Mesendoderm (in vitro differentiated cells): ENCODE measurements at regions not wholly inside any gene's neighbourhood (a gene's known extent, or its start where the extent isn't known, plus 50 kb on each side); places are given as distances from the start of the nearest gene placed in this dataset.
A peak's percentile ranks its signal among the peaks of the same experiment; 100 is the strongest.

Source experiments
- DNase-seq: peaks from one replicate; pipeline ENCODE4 v3.0.0; 2013
- H2AK5ac ChIP-seq: 2 replicates; pipeline ENCODE4 v1.6.1; 2013; ENCODE audit warnings: low read length, inconsistent platforms
- H2BK120ac ChIP-seq: 2 replicates; pipeline ENCODE4 v1.6.1; 2013; ENCODE audit warnings: low read depth, mild to moderate bottlenecking, low read length, moderate library complexity, mixed read lengths
- H2BK15ac ChIP-seq: replicated peaks from 2 replicates; pipeline ENCODE4 v1.6.1; 2013; ENCODE audit warnings: low read depth, mild to moderate bottlenecking, moderate library complexity
- H2BK5ac ChIP-seq: 2 replicates; pipeline ENCODE4 v1.6.1; 2013; ENCODE audit warnings: low read length, inconsistent platforms
- H3K18ac ChIP-seq: 2 replicates; pipeline ENCODE4 v1.6.1; 2013; ENCODE audit warnings: mild to moderate bottlenecking, low read length, mixed read lengths
- H3K23ac ChIP-seq: one replicate; pipeline ENCODE4 v1.6.1; 2013; ENCODE audit warnings: low read length
- H3K27ac ChIP-seq: 2 replicates; pipeline ENCODE4 v1.5.1; 2013; ENCODE audit warnings: low read depth, mild to moderate bottlenecking, inconsistent platforms, low read length, moderate library complexity
- H3K27me3 ChIP-seq: 2 replicates; pipeline ENCODE4 v1.6.1; 2013; ENCODE audit warnings: low read length, control low read depth, mild to moderate bottlenecking, inconsistent platforms; ENCODE audit not compliant: insufficient read depth, poor library complexity
- H3K36me3 ChIP-seq: 2 replicates; pipeline ENCODE4 v1.6.1; 2013; ENCODE audit warnings: low read length, inconsistent platforms; ENCODE audit not compliant: control insufficient read depth, insufficient read depth
- H3K4ac ChIP-seq: one replicate; pipeline ENCODE4 v1.6.1; 2013; ENCODE audit warnings: low read depth, mild to moderate bottlenecking, low read length, moderate library complexity
- H3K4me1 ChIP-seq: 2 replicates; pipeline ENCODE4 v1.6.1; 2013; ENCODE audit warnings: low read depth, low read length, inconsistent platforms; ENCODE audit not compliant: control insufficient read depth
- H3K4me2 ChIP-seq: 2 replicates; pipeline ENCODE4 v1.6.1; 2013; ENCODE audit warnings: low read length
- H3K4me3 ChIP-seq: 2 replicates; pipeline ENCODE4 v1.5.1; 2013; ENCODE audit warnings: mild to moderate bottlenecking, low read length
- H3K56ac ChIP-seq: one replicate; pipeline ENCODE4 v1.6.1; 2013; ENCODE audit warnings: low read length
- H3K79me1 ChIP-seq: 2 replicates; pipeline ENCODE4 v1.6.1; 2013; ENCODE audit warnings: low read length, inconsistent platforms
- H3K79me2 ChIP-seq: 2 replicates; pipeline ENCODE4 v1.6.1; 2013; ENCODE audit warnings: mild to moderate bottlenecking, low read length; ENCODE audit not compliant: control insufficient read depth, insufficient read depth
- H3K9ac ChIP-seq: 2 replicates; pipeline ENCODE4 v1.6.1; 2013; ENCODE audit warnings: low read length, inconsistent platforms
- H4K5ac ChIP-seq: one replicate; pipeline ENCODE4 v1.6.1; 2013; ENCODE audit warnings: low read length
- H4K8ac ChIP-seq: one replicate; pipeline ENCODE4 v1.6.1; 2013; ENCODE audit warnings: low read depth, mild to moderate bottlenecking, control low read depth, low read length, moderate library complexity
- WGBS: extraction: QIAGEN DNeasy Blood & Tissue Kit; methylation state at CpG from one replicate; pipeline ENCODE4 v1.1.7; 2013; ENCODE audit warnings: low lambda C conversion rate, missing lambda C conversion rate; ENCODE audit not compliant: insufficient coverage; ENCODE audit errors: extremely low coverage; 5-methylcytosine and 5-hydroxymethylcytosine counted together

DNA sequence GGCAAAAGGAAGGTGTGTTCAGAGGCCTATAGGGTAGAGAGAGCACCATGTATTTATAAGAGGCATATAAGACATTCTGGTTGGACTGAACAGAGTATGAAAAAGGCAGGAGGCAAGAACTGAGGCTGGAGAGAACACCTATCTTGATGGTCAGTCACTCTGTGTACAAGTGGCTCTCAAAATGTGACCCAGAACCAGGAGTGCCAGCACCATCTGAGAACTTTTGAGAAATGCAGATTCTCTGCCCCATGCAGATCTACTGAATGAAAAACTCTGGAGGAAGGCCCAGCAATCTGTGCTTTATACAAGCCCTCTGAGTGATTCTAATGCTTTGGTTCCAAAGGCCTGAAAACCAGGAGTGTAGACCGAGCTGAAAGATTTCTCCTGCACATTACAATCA lies 324.0 kb upstream of the IL12A start:
- WGBS, result no CpG with 5 or more reads among the region's 1 CpG
- no peak overlapping the region for H2BK120ac ChIP-seq
- no peak overlapping the region for H3K18ac ChIP-seq

DNA sequence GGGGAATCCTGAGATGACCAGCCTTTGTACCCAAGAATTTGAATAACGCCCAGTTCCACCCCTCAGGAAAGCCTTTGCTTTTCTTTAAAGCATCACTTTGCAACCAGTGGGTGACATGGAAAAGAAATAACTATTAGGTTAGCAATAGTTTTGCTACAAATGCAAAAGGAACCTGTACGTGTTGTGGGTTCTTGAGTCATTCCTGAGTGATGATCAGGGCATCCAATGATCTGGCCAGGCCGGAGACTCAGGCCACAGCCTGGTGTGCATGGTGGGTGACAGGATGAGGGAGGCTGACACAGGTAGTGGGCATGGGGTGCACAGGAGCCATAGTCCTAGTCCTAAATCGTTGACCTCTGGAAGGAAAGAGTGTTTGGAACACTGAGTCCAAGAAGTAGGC lies 321.4 kb upstream of the IL12A start:
- H3K4me1 ChIP-seq, result no peaks in the 10 kb centered on the region
- no peak overlapping the region for H3K4ac ChIP-seq
- H3K27me3 ChIP-seq, result no peaks in the 10 kb centered on the region
- no peaks in the 10 kb centered on the region for H3K36me3 ChIP-seq
- no peaks in the 10 kb centered on the region for H3K79me1 ChIP-seq
- no peak overlapping the region for H2BK5ac ChIP-seq
- no peak overlapping the region for H4K8ac ChIP-seq
- no peak overlapping the region for H4K5ac ChIP-seq
- no peak overlapping the region for H3K56ac ChIP-seq
- no peaks in the 10 kb centered on the region for H3K79me2 ChIP-seq
- no peak overlapping the region for H2BK120ac ChIP-seq
- no peak overlapping the region for H3K4me3 ChIP-seq
- H3K4me2 ChIP-seq, result no peak overlapping the region
- H3K9ac ChIP-seq, result no peak overlapping the region
- no peak overlapping the region for H3K18ac ChIP-seq
- H2AK5ac ChIP-seq, result no peak overlapping the region
- no peak for DNase-seq
- no peak overlapping the region for H2BK15ac ChIP-seq
- WGBS, result no CpG with 5 or more reads among the region's 4 CpGs
- no peak overlapping the region for H3K23ac ChIP-seq
- H3K27ac ChIP-seq, result no peak overlapping the region

More for the DNA sequence above, 324.0 kb upstream of the IL12A start:
- no peak overlapping the region for H2AK5ac ChIP-seq
- no peaks in the 10 kb centered on the region for H3K4me1 ChIP-seq
- H3K79me1 ChIP-seq, result no peaks in the 10 kb centered on the region
- H3K4me2 ChIP-seq, result no peak overlapping the region
- no peak overlapping the region for H4K8ac ChIP-seq
- no peak overlapping the region for H2BK5ac ChIP-seq
- H3K27ac ChIP-seq, result no peak overlapping the region
- H3K79me2 ChIP-seq, result no peaks in the 10 kb centered on the region
- no peaks in the 10 kb centered on the region for H3K27me3 ChIP-seq
- H3K23ac ChIP-seq, result no peak overlapping the region
- H2BK15ac ChIP-seq, result no peak overlapping the region
- H3K9ac ChIP-seq, result no peak overlapping the region
- no peak for DNase-seq
- H3K4ac ChIP-seq, result no peak overlapping the region
- H3K56ac ChIP-seq, result no peak overlapping the region
- no peaks in the 10 kb centered on the region for H3K36me3 ChIP-seq
- H3K4me3 ChIP-seq, result no peak overlapping the region
- H4K5ac ChIP-seq, result no peak overlapping the region

- no peak for DNase-seq
- H3K4me1 ChIP-seq, result no peaks in the 10 kb centered on the region
- H3K79me2 ChIP-seq, result no peaks in the 10 kb centered on the region
- H3K9ac ChIP-seq, result no peak overlapping the region
- H3K23ac ChIP-seq, result no peak overlapping the region
- H3K18ac ChIP-seq, result no peak overlapping the region
- H4K5ac ChIP-seq, result no peak overlapping the region
- no peak overlapping the region for H3K4me3 ChIP-seq
- no peak overlapping the region for H3K4ac ChIP-seq
- H3K27ac ChIP-seq, result no peak overlapping the region
- H3K56ac ChIP-seq, result no peak overlapping the region
- no peaks in the 10 kb centered on the region for H3K27me3 ChIP-seq
- H2BK15ac ChIP-seq, result no peak overlapping the region
- H3K4me2 ChIP-seq, result no peak overlapping the region
- no CpG with 5 or more reads among the region's 3 CpGs for WGBS
- no peak overlapping the region for H2BK120ac ChIP-seq
- no peak overlapping the region for H2BK5ac ChIP-seq
- H3K36me3 ChIP-seq, result no peaks in the 10 kb centered on the region
- no peaks in the 10 kb centered on the region for H3K79me1 ChIP-seq
- no peak overlapping the region for H4K8ac ChIP-seq
- no peak overlapping the region for H2AK5ac ChIP-seq
Measured at GRCh38 chr3:159668461-159668860, 320.2 kb upstream of the IL12A start.

DNA sequence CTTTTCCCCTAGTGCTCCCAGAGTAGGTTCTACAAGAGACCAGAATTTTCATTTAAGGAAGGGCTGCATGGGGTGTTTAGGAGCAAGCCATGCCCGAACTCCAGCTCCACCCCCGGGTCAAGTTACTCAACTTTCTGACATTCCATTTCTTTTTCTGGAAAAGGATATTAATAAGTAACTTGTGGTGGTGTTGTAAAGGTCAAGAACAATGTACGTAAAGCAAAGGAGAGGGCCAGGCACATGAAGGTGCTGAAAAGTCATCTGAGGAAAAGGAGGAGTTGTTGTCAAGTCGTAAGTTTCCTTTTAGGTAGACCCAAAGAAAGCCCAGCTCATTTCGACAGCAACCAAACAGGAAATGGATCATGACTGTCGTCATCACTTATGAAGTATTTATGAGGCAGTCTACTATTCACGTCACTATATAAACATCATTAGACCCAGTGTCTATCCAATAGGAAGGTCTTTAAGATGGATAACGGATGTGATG lies 319.6 kb upstream of the IL12A start:
- H2AK5ac ChIP-seq, result no peak overlapping the region
- H3K23ac ChIP-seq, result no peak overlapping the region
- no peaks in the 10 kb centered on the region for H3K36me3 ChIP-seq
- H3K27ac ChIP-seq, result no peak overlapping the region
- no peak overlapping the region for H2BK5ac ChIP-seq
- H3K27me3 ChIP-seq, result no peaks in the 10 kb centered on the region
- H3K56ac ChIP-seq, result no peak overlapping the region
- no peak overlapping the region for H3K4ac ChIP-seq
- WGBS, result no CpG with 5 or more reads among the region's 8 CpGs
- DNase-seq, result no peak
- no peak overlapping the region for H2BK15ac ChIP-seq
- H3K4me1 ChIP-seq, result no peaks in the 10 kb centered on the region
- H3K4me3 ChIP-seq, result no peak overlapping the region
- no peaks in the 10 kb centered on the region for H3K79me2 ChIP-seq
- H2BK120ac ChIP-seq, result no peak overlapping the region
- H4K5ac ChIP-seq, result no peak overlapping the region
- no peak overlapping the region for H4K8ac ChIP-seq
- H3K4me2 ChIP-seq, result no peak overlapping the region
- H3K9ac ChIP-seq, result no peak overlapping the region
- H3K79me1 ChIP-seq, result no peaks in the 10 kb centered on the region
- no peak overlapping the region for H3K18ac ChIP-seq

DNA sequence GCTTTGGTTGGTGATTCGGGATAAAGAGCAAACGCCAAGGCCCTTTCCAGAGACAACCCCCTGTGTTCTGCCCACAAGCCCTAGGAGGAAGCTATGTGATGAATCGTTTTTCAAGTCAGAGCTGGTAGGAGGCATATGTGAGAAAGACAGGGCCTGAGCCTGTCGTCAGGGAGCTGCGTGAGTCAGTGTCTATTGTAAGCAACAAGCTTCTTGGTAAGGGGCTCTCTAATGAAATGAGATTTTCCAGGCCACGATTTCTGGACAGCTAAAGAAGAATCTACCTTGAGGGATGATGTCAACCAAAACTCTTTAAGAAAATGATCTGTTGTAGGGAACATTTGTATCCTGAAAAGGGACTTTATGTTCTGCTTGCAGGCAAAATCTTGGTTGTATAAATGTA lies 318.9 kb upstream of the IL12A start:
- Histone ChIP-seq H3K56ac (no peak overlapping the region), H2AK5ac (no peak overlapping the region), H3K4me3 (no peak overlapping the region), H3K36me3 (no peaks in the 10 kb centered on the region), H3K79me2 (no peaks in the 10 kb centered on the region), H3K4me1 (no peaks in the 10 kb centered on the region), H3K79me1 (no peaks in the 10 kb centered on the region), H2BK5ac (no peak overlapping the region), H3K9ac (no peak overlapping the region), H3K4me2 (no peak overlapping the region), H3K27ac (no peak overlapping the region), H4K5ac (no peak overlapping the region), H3K23ac (no peak overlapping the region), H3K4ac (no peak overlapping the region), H4K8ac (no peak overlapping the region), H3K18ac (no peak overlapping the region), H2BK120ac (no peak overlapping the region), H2BK15ac (no peak overlapping the region), H3K27me3 (no peaks in the 10 kb centered on the region)
- DNase-seq, result peak; percentile 43
- WGBS, result no CpG with 5 or more reads among the region's 6 CpGs
